ENCODE measurements at regions not wholly inside any gene's neighbourhood (a gene's known extent, or its start where the extent isn't known, plus 50 kb on each side); places are given as distances from the start of the nearest gene placed in this dataset.

DNA sequence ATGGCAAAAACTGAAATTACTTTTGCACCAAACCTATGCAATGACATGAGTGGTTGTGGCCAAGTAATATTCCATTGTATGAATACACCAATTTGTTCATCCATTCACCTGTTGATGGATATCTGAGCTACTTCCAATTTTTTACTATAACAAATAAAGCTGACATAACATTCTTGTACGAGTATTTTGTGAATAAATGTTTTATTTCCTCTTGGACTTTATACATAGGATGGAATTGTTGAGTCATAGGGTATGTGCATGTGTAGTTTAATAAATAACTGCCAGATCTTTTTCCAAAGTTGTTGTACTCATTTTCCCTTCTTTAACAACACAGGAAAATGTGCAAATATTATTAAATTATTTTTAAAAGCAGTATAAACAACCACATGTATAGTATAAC, 146.1 kb upstream of the ZNF462 start:
- TF ChIP-seq POLR2AphosphoS5 (IDR thresholded peaks at IDR 0.05) (no peak), CTCF (IDR thresholded peaks at IDR 0.05) (no peak), POLR2A (IDR thresholded peaks at IDR 0.05) (no peak), EP300 (IDR thresholded peaks at IDR 0.05) (no peak)
